GM21423 (cell line): ENCODE measurements at regions not wholly inside any gene's neighbourhood (a gene's known extent, or its start where the extent isn't known, plus 50 kb on each side); places are given as distances from the start of the nearest gene placed in this dataset.
A peak's percentile ranks its signal among the peaks of the same experiment; 100 is the strongest.
"Not testable (repeated sequence)": the region's sequence is repeated elsewhere in the genome, so short reads cannot be mapped to it uniquely, and the experiment has no call there.

Experiments
- ATAC-seq: cut with Tn5 transposase; IDR thresholded peaks from one replicate; pipeline ENCODE4 v1.9.1; 2021; ENCODE audit warnings: mild to moderate bottlenecking, moderate library complexity; ENCODE audit not compliant: unreplicated experiment

- not testable (repeated sequence) for ATAC-seq
These were observed 278.3 kb downstream of the PCDH17 start for GRCh38 chr13:57909833-57910232.

GRCh38 chr13:57918086-57918485 lies 286.5 kb downstream of the PCDH17 start:
- ATAC-seq = no peak

GRCh38 chr13:57918913-57919312 lies 287.4 kb downstream of the PCDH17 start:
- ATAC-seq = no peak

GRCh38 chr13:57925250-57925649 lies 293.7 kb downstream of the PCDH17 start:
- no peak for ATAC-seq

GRCh38 chr13:57925751-57926150 lies 294.2 kb downstream of the PCDH17 start:
- ATAC-seq = no peak

- no peak for ATAC-seq
These were observed 300.5 kb downstream of the PCDH17 start for GRCh38 chr13:57932061-57932460.

GRCh38 chr13:57933606-57934005 lies 302.1 kb downstream of the PCDH17 start:
- ATAC-seq = no peak

GRCh38 chr13:57935965-57936364 lies 304.4 kb downstream of the PCDH17 start:
- no peak for ATAC-seq

GRCh38 chr13:57946361-57946760 lies 314.8 kb downstream of the PCDH17 start:
- peak; percentile 95 for ATAC-seq

- no peak for ATAC-seq
These were observed 317.3 kb downstream of the PCDH17 start for GRCh38 chr13:57948884-57949283.

- ATAC-seq = no peak
These were observed 338.4 kb downstream of the PCDH17 start for GRCh38 chr13:57969951-57970350.

GRCh38 chr13:57970404-57970803 lies 338.9 kb downstream of the PCDH17 start:
- ATAC-seq = no peak

- no peak for ATAC-seq
These were observed 351.2 kb downstream of the PCDH17 start for GRCh38 chr13:57982782-57983181.

- ATAC-seq = no peak
These were observed 356.7 kb downstream of the PCDH17 start for GRCh38 chr13:57988276-57988675.

- no peak for ATAC-seq
These were observed 359.5 kb downstream of the PCDH17 start for GRCh38 chr13:57991041-57991440.

GRCh38 chr13:57992416-57992815 lies 360.9 kb downstream of the PCDH17 start:
- ATAC-seq = no peak

- no peak for ATAC-seq
These were observed 365.2 kb downstream of the PCDH17 start for GRCh38 chr13:57996717-57997116.

GRCh38 chr13:58004751-58005150 lies 373.2 kb downstream of the PCDH17 start:
- no peak for ATAC-seq

- no peak for ATAC-seq
These were observed 386.5 kb downstream of the PCDH17 start for GRCh38 chr13:58018020-58018419.

GRCh38 chr13:58018865-58019264 lies 387.3 kb downstream of the PCDH17 start:
- no peak for ATAC-seq

- ATAC-seq = no peak
These were observed 392.6 kb downstream of the PCDH17 start for GRCh38 chr13:58024103-58024502.

GRCh38 chr13:58025821-58026220 lies 394.3 kb downstream of the PCDH17 start:
- ATAC-seq = no peak

- no peak for ATAC-seq
These were observed 401.3 kb downstream of the PCDH17 start for GRCh38 chr13:58032676-58033460.
